GM10248 (cell line): ENCODE measurements at regions not wholly inside any gene's neighbourhood (a gene's known extent, or its start where the extent isn't known, plus 50 kb on each side); places are given as distances from the start of the nearest gene placed in this dataset.

Experiments used
- CTCF ChIA-PET: fragments of 300-600 bp; sonication (Branson Sonifier 250); formaldehyde crosslinking; extraction: SDS; loops from one replicate; lab custom pipeline; 2021; ENCODE audit warnings: antibody characterized with exemption; lab: Yijun Ruan, JAX
- POLR2A ChIA-PET: fragments of 350-650 bp; sonication (Branson Sonifier 250); formaldehyde crosslinking; extraction: SDS; loops from one replicate; lab custom pipeline; 2020; ENCODE audit warnings: antibody characterized with exemption; lab: Yijun Ruan, JAX
- DNase-seq: peaks from one replicate; pipeline ENCODE4 v3.0.0; 2012; ENCODE audit errors: extremely low spot score
- CTCF ChIP-seq: IDR thresholded peaks from 2 replicates; pipeline ENCODE4 v1.5.1; 2012; ENCODE audit warnings: mild to moderate bottlenecking, low read depth; ENCODE audit errors: extremely low read depth, missing control alignments, control extremely low read depth

DNA sequence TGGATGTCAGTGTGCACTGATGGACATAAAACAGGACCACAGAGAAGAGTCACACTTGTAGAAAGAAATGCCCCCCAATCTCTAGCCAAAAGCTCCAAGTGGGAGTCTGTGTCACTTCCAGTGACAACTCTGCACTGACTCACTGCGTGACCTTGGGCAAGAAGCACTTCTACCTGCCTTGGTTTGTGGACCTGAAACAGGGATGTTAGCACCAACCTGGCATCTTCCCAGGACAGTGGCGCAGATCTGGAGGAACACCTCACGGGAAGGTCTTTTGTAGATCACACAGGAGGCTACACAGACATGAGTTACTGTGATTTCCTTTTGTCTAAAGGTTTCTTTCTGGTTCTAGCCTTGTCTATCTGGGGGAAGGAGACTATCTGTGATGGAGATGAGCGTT is 80.5 kb upstream of the DHRSX start:
- no peak for DNase-seq
- no peak for TF ChIP-seq CTCF
- POLR2A ChIA-PET, result no interaction called here
- CTCF ChIA-PET, result no interaction called here

GRCh38 chrX:2578864-2579263 is 78.1 kb upstream of the DHRSX start:
- CTCF ChIA-PET, result no interaction called here
- no peak for TF ChIP-seq CTCF
- DNase-seq, result no peak
- POLR2A ChIA-PET, result no interaction called here

DNA sequence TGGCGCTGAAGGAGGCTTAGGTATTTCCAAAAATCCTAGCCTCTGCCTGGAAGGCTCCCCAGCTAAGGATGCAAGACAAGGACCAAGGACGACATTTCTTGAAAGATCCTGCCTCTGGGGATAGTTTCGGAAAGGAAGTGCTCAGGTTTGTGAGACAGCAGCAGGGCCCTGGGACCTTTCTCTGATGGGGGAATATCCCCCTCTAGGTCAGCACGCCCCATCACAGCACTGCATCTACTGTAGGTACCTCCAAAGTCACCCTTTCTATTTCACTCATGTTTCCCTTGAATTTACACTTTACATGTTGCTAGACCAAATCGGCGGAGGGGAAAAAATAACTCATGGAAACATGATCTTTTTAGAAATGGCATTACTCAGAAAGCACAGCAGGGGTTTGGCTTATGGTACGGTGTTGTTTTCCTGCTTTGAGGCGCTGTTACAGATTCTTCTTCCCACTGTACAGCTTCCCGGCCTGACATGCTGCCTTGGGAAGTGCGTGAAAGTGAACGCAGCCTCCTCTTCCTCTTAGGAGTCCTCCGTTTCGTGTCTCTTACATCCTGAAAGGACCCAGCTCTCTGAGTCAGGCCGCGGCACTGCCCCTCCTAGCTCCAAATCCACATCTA is 77.2 kb upstream of the DHRSX start:
- CTCF ChIA-PET, result no interaction called here

DNA sequence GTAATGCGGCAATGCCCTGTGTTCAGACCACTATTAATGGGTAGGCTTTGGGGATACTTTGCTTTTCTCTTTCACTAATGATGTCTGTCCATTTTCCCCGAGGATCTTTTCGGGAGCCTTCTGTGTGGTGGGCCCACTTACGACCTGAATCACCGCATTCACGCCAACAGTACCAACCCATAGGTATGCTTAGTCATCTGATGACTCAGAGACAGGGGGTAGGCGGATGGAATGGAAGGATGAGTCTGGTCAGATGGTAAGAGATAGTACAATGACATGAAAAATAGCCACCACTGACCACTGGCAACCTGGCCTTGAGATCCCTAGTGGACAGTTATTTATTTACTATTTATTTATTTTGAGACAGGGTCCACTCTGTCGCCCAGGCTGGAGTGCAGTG is 76.0 kb upstream of the DHRSX start:
- no peak for DNase-seq
- POLR2A ChIA-PET, result no interaction called here

More for the DNA sequence above, 77.2 kb upstream of the DHRSX start:
- TF ChIP-seq CTCF, result no peak
- POLR2A ChIA-PET, result no interaction called here
- DNase-seq, result no peak

GRCh38 chrX:2574271-2574670 is 73.5 kb upstream of the DHRSX start:
- CTCF ChIA-PET, result no interaction called here
- no peak for TF ChIP-seq CTCF
- POLR2A ChIA-PET, result no interaction called here
- no peak for DNase-seq

More for the DNA sequence above, 76.0 kb upstream of the DHRSX start:
- CTCF ChIA-PET, result no interaction called here
- TF ChIP-seq CTCF, result no peak

DNA sequence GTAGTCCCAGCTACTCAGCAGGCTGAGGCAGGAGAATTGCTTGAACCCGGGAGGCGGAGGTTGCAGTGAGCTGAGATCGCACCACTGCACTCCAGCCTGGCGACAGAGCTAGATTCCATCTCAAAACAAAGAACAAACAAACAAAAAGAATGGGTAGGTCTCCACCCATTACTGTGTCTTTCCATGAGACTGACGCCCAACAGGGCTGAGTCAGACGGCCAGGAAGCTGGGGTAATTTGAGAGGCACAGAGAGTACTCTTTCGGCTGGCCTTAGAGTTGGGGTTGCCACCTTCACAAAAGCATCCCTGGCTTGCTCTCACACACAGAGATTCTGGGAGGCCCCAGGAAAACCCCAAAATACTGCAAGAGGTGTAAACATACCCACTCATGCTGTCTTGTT is 72.0 kb upstream of the DHRSX start:
- TF ChIP-seq CTCF, result no peak
- no peak for DNase-seq
- ChIA-PET CTCF (no interaction called here), POLR2A (no interaction called here)
